GM06990 (cell line): ENCODE measurements at regions not wholly inside any gene's neighbourhood (a gene's known extent, or its start where the extent isn't known, plus 50 kb on each side); places are given as distances from the start of the nearest gene placed in this dataset.

Experiments
- DNase-seq: peaks from one replicate; pipeline ENCODE4 v3.0.0-alpha.2; 2011; ENCODE audit not compliant: insufficient read length; ENCODE audit errors: extremely low read depth
- H3K27me3 ChIP-seq: replicated peaks from 2 replicates; pipeline ENCODE4 v1.6.0; 2011; ENCODE audit warnings: low read length; ENCODE audit not compliant: control insufficient read depth, insufficient read depth
- H3K36me3 ChIP-seq: 2 replicates; pipeline ENCODE4 v1.5.1; 2011; ENCODE audit warnings: low read length; ENCODE audit not compliant: control insufficient read depth, insufficient read depth
- H3K4me3 ChIP-seq: replicated peaks from 2 replicates; pipeline ENCODE4 v1.5.1; 2011; ENCODE audit warnings: low read depth, mild to moderate bottlenecking, control low read depth, low read length
- TF ChIP-seq, protein P1 (sequence below): IDR thresholded peaks from 2 replicates; pipeline ENCODE4 v1.5.1; 2011; ENCODE audit warnings: low read length, control low read depth, mild to moderate bottlenecking, inconsistent platforms; ENCODE audit not compliant: insufficient read depth, poor library complexity, severe bottlenecking

DNA sequence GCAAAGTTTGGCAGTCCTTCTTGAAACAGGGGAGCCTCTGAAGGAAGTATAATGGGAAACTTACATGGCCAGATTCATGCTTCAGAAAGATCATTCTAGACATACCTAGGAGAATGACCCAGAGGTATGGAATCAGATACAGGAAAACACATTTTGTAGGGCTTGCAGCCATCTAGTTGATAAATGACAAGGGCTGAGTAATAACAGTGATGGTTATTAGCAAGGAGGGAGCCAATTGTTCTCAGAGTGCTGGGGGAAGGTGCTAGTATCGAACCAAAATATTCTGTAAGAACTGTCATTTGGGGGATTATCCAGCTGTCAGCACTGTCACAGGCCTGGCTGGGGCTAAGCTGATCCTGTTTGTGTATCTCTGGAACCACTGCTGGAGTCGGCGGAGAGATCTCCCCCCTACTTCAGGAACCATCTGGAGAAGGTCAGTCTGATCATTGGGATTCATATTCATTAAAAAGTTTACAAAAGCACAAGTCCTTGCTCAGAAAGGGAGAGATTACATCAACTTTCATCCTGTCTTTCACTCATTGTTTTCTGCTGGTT is 113.8 kb upstream of the THSD7B start:
- Histone ChIP-seq H3K4me3 (no peak overlapping the region), H3K27me3 (no peaks in the 10 kb centered on the region; the same call in 1 of the 2 replicates), H3K36me3 (no peaks in the 10 kb centered on the region)
- DNase-seq, result no peak
- TF ChIP-seq, protein P1, sequence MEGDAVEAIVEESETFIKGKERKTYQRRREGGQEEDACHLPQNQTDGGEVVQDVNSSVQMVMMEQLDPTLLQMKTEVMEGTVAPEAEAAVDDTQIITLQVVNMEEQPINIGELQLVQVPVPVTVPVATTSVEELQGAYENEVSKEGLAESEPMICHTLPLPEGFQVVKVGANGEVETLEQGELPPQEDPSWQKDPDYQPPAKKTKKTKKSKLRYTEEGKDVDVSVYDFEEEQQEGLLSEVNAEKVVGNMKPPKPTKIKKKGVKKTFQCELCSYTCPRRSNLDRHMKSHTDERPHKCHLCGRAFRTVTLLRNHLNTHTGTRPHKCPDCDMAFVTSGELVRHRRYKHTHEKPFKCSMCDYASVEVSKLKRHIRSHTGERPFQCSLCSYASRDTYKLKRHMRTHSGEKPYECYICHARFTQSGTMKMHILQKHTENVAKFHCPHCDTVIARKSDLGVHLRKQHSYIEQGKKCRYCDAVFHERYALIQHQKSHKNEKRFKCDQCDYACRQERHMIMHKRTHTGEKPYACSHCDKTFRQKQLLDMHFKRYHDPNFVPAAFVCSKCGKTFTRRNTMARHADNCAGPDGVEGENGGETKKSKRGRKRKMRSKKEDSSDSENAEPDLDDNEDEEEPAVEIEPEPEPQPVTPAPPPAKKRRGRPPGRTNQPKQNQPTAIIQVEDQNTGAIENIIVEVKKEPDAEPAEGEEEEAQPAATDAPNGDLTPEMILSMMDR, result no peak

- no peak for DNase-seq
- Histone ChIP-seq H3K4me3 (no peak overlapping the region), H3K36me3 (no peaks in the 10 kb centered on the region), H3K27me3 (no peaks in the 10 kb centered on the region)
- TF ChIP-seq, protein P1, result no peak
These were observed 118.3 kb upstream of the THSD7B start for GRCh38 chr2:136647039-136647438.

GRCh38 chr2:136645236-136645828 is 120.0 kb upstream of the THSD7B start:
- Histone ChIP-seq H3K4me3 (no peak overlapping the region), H3K36me3 (no peaks in the 10 kb centered on the region), H3K27me3 (no peaks in the 10 kb centered on the region)
- DNase-seq, result no peak
- TF ChIP-seq, protein P1, result no peak

DNA sequence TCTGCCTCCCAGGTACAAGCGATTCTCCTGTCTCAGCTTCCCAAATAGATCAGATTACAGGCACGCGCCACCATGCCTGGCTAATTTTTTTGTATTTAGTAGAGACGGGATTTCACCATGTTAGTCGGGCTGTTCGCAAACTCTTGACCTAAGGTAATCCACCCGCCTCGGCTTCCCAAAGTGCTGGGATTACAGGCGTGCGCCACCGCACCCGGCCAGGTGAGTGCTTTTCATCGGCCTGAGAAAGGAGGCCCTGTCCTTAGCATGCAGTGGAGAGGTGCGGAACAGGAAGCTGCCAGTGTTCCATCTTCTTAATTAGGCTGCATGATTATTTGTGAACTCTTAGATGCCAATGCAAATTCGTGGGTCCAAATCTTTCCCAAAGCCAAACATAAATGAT is 125.7 kb upstream of the THSD7B start:
- no peak for DNase-seq

GRCh38 chr2:136638193-136638592 is 127.2 kb upstream of the THSD7B start:
- Histone ChIP-seq H3K4me3 (no peak overlapping the region), H3K27me3 (no peaks in the 10 kb centered on the region), H3K36me3 (no peaks in the 10 kb centered on the region)
- DNase-seq, result no peak
- TF ChIP-seq, protein P1, result no peak

More for the DNA sequence above, 125.7 kb upstream of the THSD7B start:
- no peaks in the 10 kb centered on the region for H3K36me3 ChIP-seq
- no peaks in the 10 kb centered on the region for H3K27me3 ChIP-seq
- H3K4me3 ChIP-seq, result no peak overlapping the region
- TF ChIP-seq, protein P1, result no peak
